Fibroblast of skin of back (primary cell): ENCODE measurements at regions not wholly inside any gene's neighbourhood (a gene's known extent, or its start where the extent isn't known, plus 50 kb on each side); places are given as distances from the start of the nearest gene placed in this dataset.
A peak's percentile ranks its signal among the peaks of the same experiment; 100 is the strongest.

Source experiments
- DNase-seq: peaks from one replicate; pipeline ENCODE4 v3.0.0-alpha.2; 2013

GRCh38 chr1:175823406-175823805, 80.0 kb upstream of the TNR start:
- no peak for DNase-seq

- DNase-seq: peak; percentile 4
Measured at GRCh38 chr1:175822580-175822979, 79.2 kb upstream of the TNR start.

- DNase-seq: no peak
Measured at GRCh38 chr1:175820456-175821025, 77.1 kb upstream of the TNR start.

GRCh38 chr1:175818929-175819328, 75.5 kb upstream of the TNR start:
- DNase-seq: no peak

- no peak for DNase-seq
Measured at GRCh38 chr1:175817445-175817844, 74.0 kb upstream of the TNR start.

GRCh38 chr1:175814885-175815284, 71.5 kb upstream of the TNR start:
- DNase-seq: peak; percentile 4

GRCh38 chr1:175812936-175813335, 69.5 kb upstream of the TNR start:
- no peak for DNase-seq

GRCh38 chr1:175810305-175810704, 66.9 kb upstream of the TNR start:
- DNase-seq: no peak

GRCh38 chr1:175808999-175809398, 65.6 kb upstream of the TNR start:
- no peak for DNase-seq

- DNase-seq: no peak
Measured at GRCh38 chr1:175808573-175808972, 65.2 kb upstream of the TNR start.

- no peak for DNase-seq
Measured at GRCh38 chr1:175804561-175804960, 61.2 kb upstream of the TNR start.

GRCh38 chr1:175803413-175803812, 60.0 kb upstream of the TNR start:
- DNase-seq: no peak

GRCh38 chr1:175802407-175803123, 59.2 kb upstream of the TNR start:
- no peak for DNase-seq

GRCh38 chr1:175801979-175802378, 58.6 kb upstream of the TNR start:
- no peak for DNase-seq

GRCh38 chr1:175797576-175797975, 54.2 kb upstream of the TNR start:
- no peak for DNase-seq

- no peak for DNase-seq
Measured at GRCh38 chr1:175794586-175794985, 51.2 kb upstream of the TNR start.

- DNase-seq: no peak
Measured at GRCh38 chr1:175793617-175794016, 50.2 kb upstream of the TNR start.
